GM12878 (cell line): ENCODE measurements at regions not wholly inside any gene's neighbourhood (a gene's known extent, or its start where the extent isn't known, plus 50 kb on each side); places are given as distances from the start of the nearest gene placed in this dataset.

Experiments
- ATAC-seq: fragments of 200-7000 bp; cut with Tn5 transposase; 3 replicates; pipeline ENCODE4 v1.9.1; 2020; ENCODE audit warnings: mild to moderate bottlenecking, moderate library complexity
- BruUV-seq: library from RNA; stranded (reverse); fragments of 400-500 nt; replicated peaks from 2 replicates; lab custom pipeline; 2021; lab: Mats Ljungman, UMichigan
- CTCF ChIA-PET: fragments of 300-600 bp; sonication (Branson Sonifier 250); formaldehyde crosslinking; extraction: SDS; loops from one replicate; lab custom pipeline; 2021; ENCODE audit warnings: inconsistent platforms; lab: Yijun Ruan, JAX
- POLR2A ChIA-PET: fragments of 350-600 bp; formaldehyde crosslinking; extraction: SDS; loops from one replicate; lab custom pipeline; 2021; ENCODE audit warnings: inconsistent platforms; lab: Charles Lee
- RAD21 ChIA-PET: fragments of 300-600 bp; sonication (Branson Sonifier 250); formaldehyde crosslinking; loops from one replicate; lab custom pipeline; 2023; ENCODE audit warnings: antibody characterized with exemption; ENCODE audit not compliant: unreplicated experiment; lab: Charles Lee
- SMC1A ChIA-PET: fragments of 300-600 bp; sonication (Branson Sonifier 250); formaldehyde crosslinking; loops from one replicate; lab custom pipeline; 2023; ENCODE audit not compliant: unreplicated experiment, uncharacterized antibody; lab: Charles Lee
- DNase-seq: peaks from one replicate; pipeline ENCODE4 v3.0.0-alpha.2; 2011; ENCODE audit warnings: low read depth, low spot score
- FAIRE-seq: peaks from 3 replicates; lab custom pipeline; 2011; peaks lifted over from hg19 to GRCh38; lab: Jason Lieb, UNC
- H2AFZ ChIP-seq: 2 replicates; pipeline ENCODE4 v1.6.0; 2011; ENCODE audit warnings: low read depth, low read length, control low read depth; ENCODE audit not compliant: control insufficient read depth
- H3K27ac ChIP-seq: 2 replicates; pipeline ENCODE4 v1.5.1; 2011; ENCODE audit warnings: control low read depth; ENCODE audit not compliant: control insufficient read depth, insufficient read depth
- H3K27me3 ChIP-seq, 2 experiments: replicated peaks in 1 of 2; 2 replicates each; pipeline versions ENCODE4 v1.6.0 to v1.6.1; 2011; ENCODE audit warnings: low read length in 1 of 2; ENCODE audit not compliant: control insufficient read depth in 2 of 2, insufficient read depth in 2 of 2
- H3K36me3 ChIP-seq, 2 experiments: 2 replicates each; pipeline ENCODE4 v1.5.1; 2011; ENCODE audit warnings: low read length in 1 of 2; ENCODE audit not compliant: control insufficient read depth in 2 of 2, insufficient read depth in 2 of 2
- H3K4me1 ChIP-seq: 2 replicates; pipeline ENCODE4 v1.6.1; 2011; ENCODE audit warnings: mild to moderate bottlenecking, low read length, moderate library complexity, mixed read lengths; ENCODE audit not compliant: control insufficient read depth, insufficient read depth
- H3K4me2 ChIP-seq: 2 replicates; pipeline ENCODE4 v1.6.0; 2011; ENCODE audit warnings: control low read depth; ENCODE audit not compliant: control insufficient read depth, insufficient read depth
- H3K4me3 ChIP-seq: fragments of 200-600 bp; sonication (generic); 2 replicates; pipeline ENCODE4 v1.5.1; 2016
- H3K79me2 ChIP-seq: 2 replicates; pipeline ENCODE4 v1.6.0; 2011; ENCODE audit warnings: low read length; ENCODE audit not compliant: control insufficient read depth, insufficient read depth
- H3K9ac ChIP-seq: 2 replicates; pipeline ENCODE4 v1.8.0; 2011; ENCODE audit warnings: low read length, control low read depth, mixed read lengths; ENCODE audit not compliant: control insufficient read depth, insufficient read depth
- H3K9me3 ChIP-seq: replicated peaks from 3 replicates; pipeline ENCODE4 v1.5.1; 2011; ENCODE audit warnings: mild to moderate bottlenecking, low read length; ENCODE audit not compliant: control insufficient read depth, insufficient read depth
- H4K20me1 ChIP-seq: 2 replicates; pipeline ENCODE4 v1.6.0; 2011; ENCODE audit not compliant: control insufficient read depth, insufficient read depth
- CEBPB ChIP-seq, 2 experiments: fragments of 150-350 bp in 1 of 2; IDR thresholded peaks; 2 replicates each; pipeline ENCODE4 v1.6.1; 2012 to 2014; ENCODE audit warnings: low read depth in 2 of 2, low read length in 2 of 2, borderline replicate concordance in 1 of 2, inconsistent platforms in 1 of 2
- CHD2 ChIP-seq: IDR thresholded peaks from 2 replicates; pipeline ENCODE4 v1.6.1; 2011; ENCODE audit warnings: low read depth, low read length, improper control_type of control experiment, borderline replicate concordance
- CREM ChIP-seq: IDR thresholded peaks from 2 replicates; pipeline ENCODE4 v1.6.1; 2014; ENCODE audit warnings: antibody characterized with exemption, low read depth
- GABPA ChIP-seq: IDR thresholded peaks from 2 replicates; pipeline ENCODE4 v1.6.1; 2014; ENCODE audit warnings: antibody characterized with exemption, low read depth, mild to moderate bottlenecking, inconsistent platforms
- PKNOX1 ChIP-seq: fragments of 450-650 bp; IDR thresholded peaks from 2 replicates; pipeline ENCODE4 v1.6.1; 2016; ENCODE audit warnings: mild to moderate bottlenecking
- PML ChIP-seq: IDR thresholded peaks from 2 replicates; pipeline ENCODE4 v1.6.1; 2012; ENCODE audit warnings: low read length, inconsistent platforms
- PRDM15 ChIP-seq: fragments of 450-650 bp; formaldehyde crosslinking; IDR thresholded peaks from 2 replicates; pipeline ENCODE4 v1.4.0; 2020; ENCODE audit warnings: mild to moderate bottlenecking, moderate library complexity
- RAD21 ChIP-seq: IDR thresholded peaks from 2 replicates; pipeline ENCODE4 v1.6.1; 2011; ENCODE audit warnings: mild to moderate bottlenecking, low read depth, low read length, moderate library complexity; ENCODE audit not compliant: insufficient read depth
- RAD51 ChIP-seq: fragments of 450-650 bp; IDR thresholded peaks from 2 replicates; pipeline ENCODE4 v1.6.1; 2016; ENCODE audit warnings: moderate library complexity, mild to moderate bottlenecking, inconsistent platforms
- SMAD5 ChIP-seq: IDR thresholded peaks from 2 replicates; pipeline ENCODE4 v1.6.1; 2016; ENCODE audit warnings: antibody characterized with exemption, low read depth
- SP1 ChIP-seq: IDR thresholded peaks from one replicate; pipeline ENCODE4 v1.6.1; 2011; ENCODE audit warnings: low read depth, low read length
- SREBF1 ChIP-seq: IDR thresholded peaks from 2 replicates; pipeline ENCODE4 v1.6.1; 2012; ENCODE audit warnings: mild to moderate bottlenecking, low read length
- TCF7 ChIP-seq: IDR thresholded peaks from 2 replicates; pipeline ENCODE4 v1.6.1; 2014; ENCODE audit warnings: antibody characterized with exemption, borderline replicate concordance
- ZBED1 ChIP-seq: IDR thresholded peaks from 2 replicates; pipeline ENCODE4 v1.6.1; 2016; ENCODE audit warnings: borderline replicate concordance
- ZNF217 ChIP-seq: fragments of 450-650 bp; IDR thresholded peaks from 2 replicates; pipeline ENCODE4 v1.6.1; 2017; ENCODE audit warnings: antibody characterized with exemption, mild to moderate bottlenecking
- WGBS: methylation state at CpG from one replicate; pipeline ENCODE4 v1.1.6; 2016; ENCODE audit warnings: low lambda C conversion rate; ENCODE audit not compliant: insufficient replicate concordance, insufficient coverage; ENCODE audit errors: missing lambda C conversion rate; 5-methylcytosine and 5-hydroxymethylcytosine counted together
- in situ Hi-C: fragments of 300-500 bp; cut with MboI; formaldehyde crosslinking; loops from 9 replicates; pipeline ENCODE4 v1.14.3; 2018; ENCODE audit warnings: mixed read lengths
- intact Hi-C: fragments of 100-400 bp; cut with micrococcal nuclease; formaldehyde crosslinking; loops from one replicate; pipeline ENCODE4 v1.14.2; 2022; ENCODE audit not compliant: unreplicated experiment
- TF ChIP-seq, protein P1 (sequence below): IDR thresholded peaks from 2 replicates; pipeline ENCODE4 v1.6.1; 2012; ENCODE audit warnings: low read length, inconsistent platforms

GRCh38 chr2:15773846-15774245, 166.5 kb upstream of the MYCN start:
- Histone ChIP-seq H3K36me3 (no peaks in the 10 kb centered on the region), H3K9me3 (no peaks in the 10 kb centered on the region), H3K9ac (no peak overlapping the region), H2AFZ (no peak overlapping the region), H3K4me3 (no peak overlapping the region), H3K4me2 (no peak overlapping the region), H3K79me2 (no peaks in the 10 kb centered on the region), H3K27me3 (no peaks in the 10 kb centered on the region; a peak in 1 of 4 replicates), H4K20me1 (no peaks in the 10 kb centered on the region), H3K27ac (no peak overlapping the region), H3K4me1 (no peaks in the 10 kb centered on the region)
- BruUV-seq: no TSS peak
- intact Hi-C loops (no loop called here), in situ Hi-C loops (no loop called here)
- WGBS: 16% methylated on average over 5 of the region's 5 CpGs
- ChIA-PET CTCF (no interaction called here), SMC1A (interaction anchor here (0.6 kb wide), 1 partner anchor 366 kb away, joined by 3 read pairs; no protein-coding TSS in a partner anchor), RAD21 (no interaction called here), POLR2A (no interaction called here)
- FAIRE-seq (no peak), DNase-seq (no peak), ATAC-seq (no peak)
- TF ChIP-seq ZBED1 (no peak), PKNOX1 (no peak), PML (no peak), SREBF1 (no peak), CEBPB (IDR thresholded peaks at IDR 0.05; ENCODE audit: borderline replicate concordance in 1 of 2, low read depth in 2 of 2, low read length in 2 of 2) (no peak), SP1 (no peak), CREM (no peak), TCF7 (no peak), CHD2 (no peak), PRDM15 (no peak), GABPA (no peak), RAD21 (no peak), SMAD5 (no peak), ZNF217 (no peak), RAD51 (no peak)
- TF ChIP-seq, protein P1, sequence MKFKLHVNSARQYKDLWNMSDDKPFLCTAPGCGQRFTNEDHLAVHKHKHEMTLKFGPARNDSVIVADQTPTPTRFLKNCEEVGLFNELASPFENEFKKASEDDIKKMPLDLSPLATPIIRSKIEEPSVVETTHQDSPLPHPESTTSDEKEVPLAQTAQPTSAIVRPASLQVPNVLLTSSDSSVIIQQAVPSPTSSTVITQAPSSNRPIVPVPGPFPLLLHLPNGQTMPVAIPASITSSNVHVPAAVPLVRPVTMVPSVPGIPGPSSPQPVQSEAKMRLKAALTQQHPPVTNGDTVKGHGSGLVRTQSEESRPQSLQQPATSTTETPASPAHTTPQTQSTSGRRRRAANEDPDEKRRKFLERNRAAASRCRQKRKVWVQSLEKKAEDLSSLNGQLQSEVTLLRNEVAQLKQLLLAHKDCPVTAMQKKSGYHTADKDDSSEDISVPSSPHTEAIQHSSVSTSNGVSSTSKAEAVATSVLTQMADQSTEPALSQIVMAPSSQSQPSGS: no peak
